ENCODE measurements at regions not wholly inside any gene's neighbourhood (a gene's known extent, or its start where the extent isn't known, plus 50 kb on each side); places are given as distances from the start of the nearest gene placed in this dataset.

GRCh38 chr12:42698213-42698612, 108.7 kb upstream of the PRICKLE1 start:
- Histone ChIP-seq H3K4me3 (peak overlapping the region; percentile 38; the same call in 1 of the 2 replicates), H3K27ac (no peak overlapping the region), H3K9ac (ENCODE audit: insufficient read length) (no peak overlapping the region), H3K9me3 (ENCODE audit: low read depth, low read length) (no peaks in the 10 kb centered on the region), H3K36me3 (ENCODE audit: insufficient read depth, low read length) (no peaks in the 10 kb centered on the region)
- DNase-seq (ENCODE audit: low read depth, low spot score): no peak
- TF ChIP-seq FOXP2 (optimal IDR thresholded peaks at IDR 0.05; ENCODE audit: control extremely low read depth, extremely low read length, insufficient read depth) (no peak), EZH2 (IDR thresholded peaks at IDR 0.05) (no peak), POLR2AphosphoS5 (IDR thresholded peaks at IDR 0.05; ENCODE audit: borderline replicate concordance, low read depth, low read length) (no peak)

GRCh38 chr12:42696406-42697149, 107.0 kb upstream of the PRICKLE1 start:
- Histone ChIP-seq H3K27ac (peak overlapping the region; percentile 92), H3K9me3 (ENCODE audit: low read depth, low read length) (no peaks in the 10 kb centered on the region), H3K36me3 (ENCODE audit: insufficient read depth, low read length) (no peaks in the 10 kb centered on the region), H3K9ac (ENCODE audit: insufficient read length) (peak overlapping the region; percentile 50), H3K4me3 (peak overlapping the region; percentile 72)
- DNase-seq (ENCODE audit: low read depth, low spot score): peak; percentile 72
- TF ChIP-seq FOXP2 (optimal IDR thresholded peaks at IDR 0.05; ENCODE audit: control extremely low read depth, extremely low read length, insufficient read depth) (peak; percentile 67), POLR2AphosphoS5 (IDR thresholded peaks at IDR 0.05; ENCODE audit: borderline replicate concordance, low read depth, low read length) (no peak)

GRCh38 chr12:42695490-42695995, 106.0 kb upstream of the PRICKLE1 start:
- Histone ChIP-seq H3K27ac (no peak overlapping the region), H3K9ac (ENCODE audit: insufficient read length) (no peak overlapping the region), H3K9me3 (ENCODE audit: low read depth, low read length) (no peaks in the 10 kb centered on the region), H3K36me3 (ENCODE audit: insufficient read depth, low read length) (no peaks in the 10 kb centered on the region), H3K4me3 (no peak overlapping the region; the same call in 1 of the 2 replicates)
- TF ChIP-seq FOXP2 (optimal IDR thresholded peaks at IDR 0.05; ENCODE audit: control extremely low read depth, extremely low read length, insufficient read depth): no peak
- TF ChIP-seq POLR2AphosphoS5 (IDR thresholded peaks at IDR 0.05; ENCODE audit: borderline replicate concordance, low read depth, low read length): no peak
- no peak for TF ChIP-seq EZH2 (IDR thresholded peaks at IDR 0.05)
- no peak for DNase-seq (ENCODE audit: low read depth, low spot score)

GRCh38 chr12:42692749-42693148, 103.2 kb upstream of the PRICKLE1 start:
- Histone ChIP-seq H3K9me3 (ENCODE audit: low read depth, low read length) (no peaks in the 10 kb centered on the region), H3K36me3 (ENCODE audit: insufficient read depth, low read length) (no peaks in the 10 kb centered on the region), H3K4me3 (no peak overlapping the region), H3K9ac (ENCODE audit: insufficient read length) (no peak overlapping the region), H3K27ac (no peak overlapping the region)
- TF ChIP-seq POLR2AphosphoS5 (IDR thresholded peaks at IDR 0.05; ENCODE audit: borderline replicate concordance, low read depth, low read length) (no peak), EZH2 (IDR thresholded peaks at IDR 0.05) (no peak), FOXP2 (optimal IDR thresholded peaks at IDR 0.05; ENCODE audit: control extremely low read depth, extremely low read length, insufficient read depth) (no peak)
- no peak for DNase-seq (ENCODE audit: low read depth, low spot score)

- Histone ChIP-seq H3K9me3 (ENCODE audit: low read depth, low read length) (no peaks in the 10 kb centered on the region), H3K36me3 (ENCODE audit: insufficient read depth, low read length) (no peaks in the 10 kb centered on the region), H3K4me3 (no peak overlapping the region), H3K9ac (ENCODE audit: insufficient read length) (no peak overlapping the region), H3K27ac (no peak overlapping the region)
- DNase-seq (ENCODE audit: low read depth, low spot score): no peak
- no peak for TF ChIP-seq FOXP2 (optimal IDR thresholded peaks at IDR 0.05; ENCODE audit: control extremely low read depth, extremely low read length, insufficient read depth)
- TF ChIP-seq POLR2AphosphoS5 (IDR thresholded peaks at IDR 0.05; ENCODE audit: borderline replicate concordance, low read depth, low read length): no peak
- TF ChIP-seq EZH2 (IDR thresholded peaks at IDR 0.05): no peak
Observed at GRCh38 chr12:42691991-42692557, 102.5 kb upstream of the PRICKLE1 start.

GRCh38 chr12:42690264-42690663, 100.7 kb upstream of the PRICKLE1 start:
- Histone ChIP-seq H3K9ac (ENCODE audit: insufficient read length) (no peak overlapping the region), H3K9me3 (ENCODE audit: low read depth, low read length) (no peaks in the 10 kb centered on the region), H3K36me3 (ENCODE audit: insufficient read depth, low read length) (no peaks in the 10 kb centered on the region), H3K4me3 (no peak overlapping the region), H3K27ac (no peak overlapping the region)
- TF ChIP-seq EZH2 (IDR thresholded peaks at IDR 0.05): no peak
- no peak for TF ChIP-seq POLR2AphosphoS5 (IDR thresholded peaks at IDR 0.05; ENCODE audit: borderline replicate concordance, low read depth, low read length)
- no peak for TF ChIP-seq FOXP2 (optimal IDR thresholded peaks at IDR 0.05; ENCODE audit: control extremely low read depth, extremely low read length, insufficient read depth)
- DNase-seq (ENCODE audit: low read depth, low spot score): no peak

- DNase-seq (ENCODE audit: low read depth, low spot score): no peak
- H3K9ac ChIP-seq (ENCODE audit: insufficient read length): no peak overlapping the region
- no peaks in the 10 kb centered on the region for H3K9me3 ChIP-seq (ENCODE audit: low read depth, low read length)
- no peak overlapping the region for H3K4me3 ChIP-seq
- H3K27ac ChIP-seq: no peak overlapping the region
- TF ChIP-seq POLR2AphosphoS5 (IDR thresholded peaks at IDR 0.05; ENCODE audit: borderline replicate concordance, low read depth, low read length) (no peak), FOXP2 (optimal IDR thresholded peaks at IDR 0.05; ENCODE audit: control extremely low read depth, extremely low read length, insufficient read depth) (no peak), EZH2 (IDR thresholded peaks at IDR 0.05) (no peak)
- H3K36me3 ChIP-seq (ENCODE audit: insufficient read depth, low read length): no peaks in the 10 kb centered on the region
Observed at GRCh38 chr12:42689699-42690098, 100.2 kb upstream of the PRICKLE1 start.

GRCh38 chr12:42686514-42687172, 97.1 kb upstream of the PRICKLE1 start:
- H3K27ac ChIP-seq: no peak overlapping the region
- no peak overlapping the region for H3K9ac ChIP-seq (ENCODE audit: insufficient read length)
- no peaks in the 10 kb centered on the region for H3K36me3 ChIP-seq (ENCODE audit: insufficient read depth, low read length)
- TF ChIP-seq EZH2 (IDR thresholded peaks at IDR 0.05): no peak
- TF ChIP-seq POLR2AphosphoS5 (IDR thresholded peaks at IDR 0.05; ENCODE audit: borderline replicate concordance, low read depth, low read length): no peak
- no peak for TF ChIP-seq FOXP2 (optimal IDR thresholded peaks at IDR 0.05; ENCODE audit: control extremely low read depth, extremely low read length, insufficient read depth)
- DNase-seq (ENCODE audit: low read depth, low spot score): no peak
- H3K4me3 ChIP-seq: no peak overlapping the region
- no peaks in the 10 kb centered on the region for H3K9me3 ChIP-seq (ENCODE audit: low read depth, low read length)

Data from SK-N-MC (cell line).